ENCODE measurements at regions not wholly inside any gene's neighbourhood (a gene's known extent, or its start where the extent isn't known, plus 50 kb on each side); places are given as distances from the start of the nearest gene placed in this dataset.

- no peak for TF ChIP-seq ARID4B (CRISPR knock-in tag; IDR thresholded peaks at IDR 0.05; ENCODE audit: borderline replicate concordance)
- TF ChIP-seq IRF2 (CRISPR knock-in tag; IDR thresholded peaks at IDR 0.05; ENCODE audit: borderline replicate concordance, low read depth): no peak
- TF ChIP-seq CTCF (IDR thresholded peaks at IDR 0.05): peak; percentile 36
- TF ChIP-seq FOXP4 (CRISPR knock-in tag; IDR thresholded peaks at IDR 0.05): no peak
- no peak for TF ChIP-seq USF2 (CRISPR knock-in tag; IDR thresholded peaks at IDR 0.05)
- TF ChIP-seq NFE2L1 (CRISPR knock-in tag; IDR thresholded peaks at IDR 0.05): no peak
- TF ChIP-seq ZBTB43 (CRISPR knock-in tag; IDR thresholded peaks at IDR 0.05): no peak
- TF ChIP-seq ELF4 (CRISPR knock-in tag; IDR thresholded peaks at IDR 0.05; ENCODE audit: low read depth): no peak
- TF ChIP-seq ZNF425 (CRISPR knock-in tag; conservative IDR thresholded peaks at IDR 0.05): no peak
- TF ChIP-seq ZBTB21 (CRISPR knock-in tag; IDR thresholded peaks at IDR 0.05; ENCODE audit: borderline replicate concordance): no peak
- no peak for TF ChIP-seq KAT7 (CRISPR knock-in tag; IDR thresholded peaks at IDR 0.05; ENCODE audit: borderline replicate concordance)
Observed at GRCh38 chr11:33996498-33997454, 54.8 kb upstream of the CAPRIN1 start.

All from WTC11 (cell line).